Anterior cingulate cortex (tissue), 58 donors: ENCODE measurements at regions not wholly inside any gene's neighbourhood (a gene's known extent, or its start where the extent isn't known, plus 50 kb on each side); places are given as distances from the start of the nearest gene placed in this dataset.
"Not testable (repeated sequence)": the region's sequence is repeated elsewhere in the genome, so short reads cannot be mapped to it uniquely, and the experiment has no call there.

ENCODE experiments used
- DNase-seq, 58 donors: peaks; one replicate each; lab custom pipeline; 2025; lab: John Stamatoyannopoulos, UW

DNA sequence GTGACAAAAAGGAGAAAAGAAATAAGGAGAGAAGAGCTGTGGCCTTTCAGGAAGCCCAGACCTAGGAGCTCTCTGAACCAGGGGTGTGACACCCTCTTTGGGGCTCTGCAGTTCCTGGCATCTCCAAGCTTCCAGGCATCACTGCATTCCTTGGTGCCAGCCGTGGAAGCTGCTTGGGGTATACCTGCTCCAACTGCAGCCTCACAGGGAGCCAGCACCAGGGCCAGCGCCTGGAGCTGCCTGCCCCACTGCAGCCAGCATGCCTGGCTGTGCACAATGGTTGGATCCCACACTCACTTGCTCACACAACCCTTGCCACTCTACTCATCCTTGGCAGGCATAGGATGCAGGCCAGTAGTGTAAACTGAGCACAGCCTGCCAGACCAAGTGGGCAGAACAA is 242.1 kb upstream of the GJE1 start:
- DNase-seq = no peak

DNA sequence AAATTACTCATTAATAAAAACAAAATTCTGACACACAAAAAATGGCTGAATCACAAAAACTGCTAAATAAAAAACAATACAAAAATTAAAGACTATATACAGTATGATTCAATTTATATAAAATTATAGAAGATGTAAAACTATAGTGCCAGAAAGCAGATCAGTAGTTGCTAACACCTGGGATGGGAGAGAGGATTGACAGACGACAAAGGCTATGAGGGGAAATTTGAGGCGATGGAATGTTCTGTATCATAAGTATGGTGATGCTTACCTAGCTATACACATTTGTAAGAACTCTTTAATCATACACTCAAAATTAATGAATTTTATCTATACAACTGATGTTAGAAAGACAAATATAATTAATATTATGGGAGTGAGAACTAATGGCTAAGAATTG is 247.9 kb upstream of the GJE1 start:
- no peak for DNase-seq

DNA sequence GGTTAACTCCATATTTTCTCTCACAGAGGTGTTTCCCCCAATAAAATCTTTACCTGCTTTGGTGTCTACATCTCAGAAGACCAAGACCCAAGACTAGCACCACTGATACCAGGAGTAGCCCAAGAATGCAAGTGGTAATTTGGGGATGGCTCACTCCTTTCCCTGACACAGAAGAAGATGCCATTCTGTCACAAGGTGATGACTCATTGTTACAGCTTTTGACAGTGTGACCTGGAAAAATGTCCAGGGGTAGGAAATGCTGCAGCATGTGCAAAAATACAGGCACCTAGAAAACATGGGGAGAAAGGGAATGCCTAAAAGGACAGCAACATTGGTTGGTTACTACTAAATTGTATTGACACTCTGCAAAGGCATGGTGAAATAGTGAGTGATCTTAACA is 254.0 kb upstream of the GJE1 start:
- DNase-seq = no peak

DNA sequence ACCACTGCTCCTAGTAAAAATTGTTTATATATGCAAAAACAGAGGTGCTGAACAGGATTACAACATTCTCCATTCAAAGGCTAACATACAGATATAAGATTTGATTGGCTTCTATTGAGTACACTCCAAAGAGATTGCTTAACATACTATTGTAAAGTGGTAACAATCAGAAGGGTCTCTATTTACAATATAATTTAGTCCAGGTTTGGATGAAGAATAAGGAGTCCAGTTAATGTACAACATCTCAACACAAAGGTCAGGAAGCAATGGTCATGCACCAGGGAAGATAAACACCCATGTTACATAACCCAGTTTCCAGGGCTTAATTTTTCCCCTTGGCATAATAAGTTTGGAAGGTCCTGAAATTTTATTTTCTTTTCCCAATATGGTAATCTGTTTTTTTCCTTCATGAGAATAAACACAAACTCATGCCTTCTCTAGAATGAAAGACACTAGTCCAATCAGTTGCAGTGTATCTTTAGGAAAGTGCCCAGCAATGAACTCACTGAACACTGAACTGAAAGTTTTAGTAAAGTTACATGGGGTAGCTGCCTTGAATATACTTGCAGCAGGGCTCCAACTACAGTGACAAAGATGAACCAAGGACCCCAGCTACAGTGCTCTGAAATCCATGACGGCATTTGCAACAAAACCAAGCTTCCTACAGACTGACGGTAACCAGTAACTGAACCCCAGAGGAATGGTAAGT is 255.3 kb upstream of the GJE1 start:
- no peak for DNase-seq

DNA sequence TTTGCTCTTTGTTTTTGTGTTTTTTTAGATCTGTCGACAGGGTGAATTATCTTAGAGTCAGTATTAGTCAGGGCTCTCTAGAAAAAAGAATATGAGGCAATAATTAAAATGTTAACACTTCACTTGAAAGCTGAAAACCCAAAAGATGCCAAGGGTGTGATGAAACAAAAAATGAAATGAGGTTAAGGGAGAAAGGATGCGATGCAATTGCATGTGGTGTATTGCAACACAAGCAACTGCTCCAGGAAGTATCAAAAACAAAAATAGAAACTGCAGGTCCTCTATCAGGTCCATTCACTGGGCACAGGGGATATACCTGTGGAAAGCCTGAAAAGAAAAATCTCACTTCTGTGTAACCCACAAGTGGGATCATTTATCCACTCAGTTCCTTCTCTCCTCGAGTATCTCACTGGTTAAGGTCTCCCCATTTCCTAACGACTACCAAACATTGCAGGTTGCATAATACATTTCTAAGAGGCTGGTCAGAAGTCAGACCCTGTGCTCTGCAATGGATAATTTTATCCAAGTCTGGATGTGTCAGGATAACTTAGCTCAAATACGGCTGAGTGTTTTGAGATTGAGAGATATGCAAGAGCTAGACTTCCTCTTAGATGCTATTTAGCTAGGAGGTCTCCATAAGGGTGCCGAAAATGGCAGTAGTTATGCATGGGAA is 257.7 kb upstream of the GJE1 start:
- no peak for DNase-seq

DNA sequence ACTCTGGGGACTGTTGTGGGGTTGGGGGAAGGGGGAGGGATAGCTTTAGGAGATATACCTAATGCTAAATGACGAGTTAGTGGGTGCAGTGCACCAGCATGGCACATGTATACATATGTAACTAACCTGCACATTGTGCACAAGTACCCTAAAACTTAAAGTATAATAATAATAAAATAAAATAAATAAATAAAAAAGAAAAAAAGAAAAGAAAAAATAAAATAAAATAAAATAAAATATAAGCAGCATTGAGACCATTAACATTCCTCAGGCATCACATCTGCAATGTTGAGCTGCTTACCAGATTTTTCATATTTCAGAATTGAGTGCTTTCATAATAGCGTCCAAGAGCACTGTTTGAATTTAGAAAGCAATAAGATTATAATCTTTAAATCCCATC is 263.2 kb upstream of the GJE1 start:
- not testable (repeated sequence) for DNase-seq

DNA sequence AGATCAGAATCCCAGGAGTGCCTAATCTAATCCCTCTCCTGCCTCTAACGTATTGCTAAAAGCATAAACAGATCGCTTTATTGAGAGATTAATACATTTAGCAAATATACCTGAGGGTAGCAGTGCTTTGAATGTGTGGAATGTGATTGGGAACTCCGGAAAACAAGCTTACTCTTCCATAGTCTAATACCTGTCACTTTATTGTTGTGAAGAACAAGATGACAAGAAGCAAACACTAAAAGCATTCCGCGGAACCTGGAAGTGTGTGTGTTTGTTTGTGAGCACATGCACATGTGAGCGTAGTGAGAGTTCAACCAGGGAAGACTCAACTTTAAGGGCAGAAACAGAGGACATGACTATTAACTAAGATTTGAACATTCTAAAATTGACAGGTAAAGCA is 265.0 kb upstream of the GJE1 start:
- no peak for DNase-seq

DNA sequence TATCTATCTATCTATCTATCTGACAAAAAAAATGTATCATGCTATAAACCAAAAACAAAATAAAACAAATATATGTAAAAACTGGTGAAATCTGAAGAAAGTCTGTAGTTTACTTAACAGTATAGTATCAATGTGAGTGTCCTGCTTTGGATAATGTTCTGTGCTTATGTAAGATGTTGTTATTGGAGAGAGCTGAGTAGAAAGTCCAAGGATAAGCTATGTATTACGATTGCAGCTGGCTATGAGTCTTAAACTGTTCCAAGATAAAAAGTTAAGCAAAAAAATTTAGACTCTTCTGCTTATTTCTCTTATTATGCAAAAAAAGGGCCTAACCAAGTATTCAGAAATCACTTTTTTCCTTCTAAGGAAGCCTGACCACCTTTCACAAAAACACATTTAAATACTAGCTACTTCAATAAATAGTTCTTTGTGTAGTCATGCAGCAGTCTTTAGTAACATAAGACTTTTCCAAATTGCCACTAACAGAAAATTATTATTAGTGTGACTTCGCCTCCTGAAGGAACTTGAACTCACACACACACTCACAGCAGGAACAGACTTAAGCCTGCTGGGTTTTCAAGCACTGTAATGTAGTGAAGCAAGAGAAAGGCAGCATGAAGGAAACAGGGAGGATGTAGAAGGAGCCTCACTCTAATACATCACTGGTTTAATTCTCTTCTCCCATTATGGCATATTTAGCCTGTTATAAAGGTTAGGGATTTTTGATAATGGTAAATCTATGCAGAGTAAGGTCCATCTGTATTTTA is 265.8 kb upstream of the GJE1 start:
- no peak for DNase-seq

DNA sequence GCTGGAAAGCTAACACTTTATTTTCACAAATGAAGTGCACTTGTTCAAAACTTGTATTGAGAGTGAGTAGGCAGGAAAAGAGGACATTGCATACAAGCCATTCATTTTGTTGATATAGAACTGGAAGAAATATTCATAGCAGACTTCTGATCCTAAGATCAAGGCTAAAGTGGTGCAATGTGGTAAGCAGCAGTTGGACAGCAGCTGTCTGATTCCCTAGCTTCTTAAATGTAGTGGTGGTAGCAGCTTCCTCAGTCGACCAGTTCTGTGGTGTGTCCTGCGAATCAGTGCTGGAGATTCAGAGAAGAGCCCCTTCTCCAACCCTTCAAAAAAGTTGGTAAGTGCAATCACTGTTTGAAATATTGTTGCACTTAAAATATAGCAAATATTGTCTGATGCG is 281.7 kb upstream of the GJE1 start:
- DNase-seq = no peak

DNA sequence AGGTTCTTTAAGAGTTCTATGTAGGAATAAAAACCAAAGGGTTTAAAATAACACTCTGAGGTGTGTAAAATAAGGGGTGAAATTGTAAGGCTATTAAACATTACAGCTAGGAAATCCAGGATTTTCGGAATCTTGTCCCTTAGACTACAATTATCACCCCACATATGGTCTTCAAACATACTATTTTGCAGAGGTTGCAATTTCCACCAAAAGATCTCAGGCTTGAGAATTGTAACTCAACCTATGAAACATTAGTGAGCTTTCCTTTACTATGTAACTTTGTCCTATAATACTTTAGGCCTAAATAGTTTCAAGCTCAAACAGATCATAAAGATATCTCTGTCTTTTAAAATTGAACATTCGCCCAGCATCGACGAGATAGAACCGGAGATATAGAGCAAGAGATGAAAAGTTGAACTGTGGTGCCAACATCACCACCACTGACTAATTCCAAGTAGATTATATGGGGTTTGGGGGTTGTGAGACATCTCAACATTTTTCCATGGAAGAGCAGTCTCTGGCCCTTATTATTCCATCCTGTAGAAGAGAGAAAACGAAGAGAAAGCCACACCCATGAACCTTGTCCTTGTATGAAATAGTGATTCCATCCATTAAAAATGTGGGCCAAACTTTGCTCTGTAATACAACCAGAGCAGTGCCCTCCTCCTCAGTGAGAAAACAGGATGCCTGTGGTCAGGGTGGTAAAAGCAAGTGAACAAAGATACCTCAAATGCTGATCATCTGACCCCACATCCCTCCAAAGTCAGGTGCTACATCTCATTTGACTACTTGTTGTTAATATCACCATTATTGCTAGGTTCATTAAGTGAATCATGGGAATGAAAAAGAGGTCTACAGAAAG is 284.5 kb upstream of the GJE1 start:
- DNase-seq = no peak

DNA sequence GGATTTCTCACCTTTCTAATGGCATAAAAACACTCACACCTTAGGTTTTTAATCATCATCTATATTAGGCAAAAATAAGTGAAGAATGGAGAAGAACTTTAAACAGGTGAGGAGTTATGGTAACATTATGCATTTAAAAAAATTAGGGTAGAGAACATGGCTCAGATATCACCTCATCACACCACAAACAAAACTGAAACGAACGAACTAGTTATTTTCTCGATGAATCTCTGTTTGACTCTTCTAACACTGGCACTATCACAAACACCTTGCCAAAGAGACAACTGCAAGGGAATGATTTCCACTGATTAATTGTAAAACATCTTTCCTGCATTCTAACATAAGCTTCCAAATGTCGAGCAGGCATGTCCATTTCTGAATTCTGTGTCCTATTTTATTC is 286.1 kb upstream of the GJE1 start:
- DNase-seq = no peak

DNA sequence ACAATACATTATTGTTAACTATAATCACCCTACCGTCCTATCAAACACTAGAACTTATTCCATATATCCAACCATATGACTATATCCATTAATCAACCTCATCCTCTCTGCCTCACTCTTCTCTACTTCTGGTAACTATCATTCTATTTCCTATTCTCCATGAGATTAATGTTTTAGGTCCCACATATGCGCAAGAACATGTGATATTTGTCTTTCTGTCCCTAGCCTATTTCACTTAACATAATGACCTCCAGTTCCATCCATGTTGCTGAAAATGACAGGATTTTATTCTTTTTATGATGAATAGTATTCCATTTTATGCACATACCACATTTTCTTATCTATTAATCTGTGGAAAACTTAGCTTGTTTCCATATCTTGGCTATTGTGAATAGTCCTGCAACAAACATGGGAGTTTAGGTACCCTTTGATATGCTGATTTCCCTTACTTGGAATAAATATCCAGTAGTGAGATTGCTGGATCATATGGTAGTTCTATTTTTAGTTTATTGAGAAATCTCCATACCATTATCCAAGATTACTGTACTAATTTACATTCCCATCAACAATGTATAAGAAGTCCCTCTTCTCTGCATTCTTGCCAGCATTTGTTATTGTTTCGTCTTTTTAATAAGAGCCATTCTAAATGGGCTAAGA is 289.4 kb upstream of the GJE1 start:
- DNase-seq = no peak

DNA sequence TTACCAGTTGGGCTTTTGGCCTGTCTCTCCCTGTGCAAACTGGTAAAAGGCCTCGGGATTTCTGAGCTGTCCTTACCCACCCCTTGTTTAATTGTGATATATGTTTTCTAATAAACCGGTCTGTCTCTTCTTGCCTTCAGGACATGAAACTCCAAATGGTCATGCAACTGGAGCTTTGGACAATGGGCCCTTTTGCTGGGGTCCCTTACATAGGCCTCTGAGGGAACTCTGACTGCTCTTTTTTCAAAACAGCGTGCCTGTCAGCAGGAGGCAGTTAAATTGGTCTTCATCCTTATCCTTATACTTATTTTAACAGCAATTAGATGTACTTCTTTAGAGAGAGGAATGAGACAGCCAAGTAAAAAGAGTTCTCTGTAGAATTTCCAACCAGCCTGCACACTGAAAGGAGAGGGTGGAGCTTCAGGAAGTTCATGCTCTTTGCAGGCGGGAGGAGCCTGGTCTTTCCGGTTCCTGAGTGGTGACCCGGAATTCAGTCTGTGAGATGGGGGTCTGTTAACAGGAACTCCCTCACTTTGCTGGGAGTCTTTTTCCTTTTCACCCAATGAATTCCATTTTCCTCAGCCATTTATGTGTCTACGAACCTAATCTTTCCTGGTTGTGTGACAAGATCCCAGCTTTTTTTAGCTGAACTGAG is 299.6 kb upstream of the GJE1 start:
- DNase-seq = no peak

DNA sequence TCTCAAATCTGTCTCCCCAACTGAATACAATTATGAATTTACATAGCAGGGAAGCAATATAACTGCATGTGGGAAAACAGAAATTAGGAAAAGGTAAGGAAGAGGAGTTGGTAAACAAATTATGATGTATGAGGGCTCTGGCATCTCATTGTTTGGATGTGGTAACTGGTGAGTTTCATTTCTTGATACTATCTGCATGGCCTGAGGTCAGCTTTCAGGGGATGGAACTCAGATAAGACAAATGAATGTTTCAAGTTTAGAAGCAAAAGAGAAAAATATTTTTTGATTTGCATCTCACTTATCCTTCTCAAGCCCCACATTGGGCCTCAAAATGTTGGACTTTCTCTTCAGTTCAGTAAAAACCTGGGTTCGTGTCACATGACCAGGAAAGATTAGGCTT is 302.2 kb upstream of the GJE1 start:
- no peak for DNase-seq

DNA sequence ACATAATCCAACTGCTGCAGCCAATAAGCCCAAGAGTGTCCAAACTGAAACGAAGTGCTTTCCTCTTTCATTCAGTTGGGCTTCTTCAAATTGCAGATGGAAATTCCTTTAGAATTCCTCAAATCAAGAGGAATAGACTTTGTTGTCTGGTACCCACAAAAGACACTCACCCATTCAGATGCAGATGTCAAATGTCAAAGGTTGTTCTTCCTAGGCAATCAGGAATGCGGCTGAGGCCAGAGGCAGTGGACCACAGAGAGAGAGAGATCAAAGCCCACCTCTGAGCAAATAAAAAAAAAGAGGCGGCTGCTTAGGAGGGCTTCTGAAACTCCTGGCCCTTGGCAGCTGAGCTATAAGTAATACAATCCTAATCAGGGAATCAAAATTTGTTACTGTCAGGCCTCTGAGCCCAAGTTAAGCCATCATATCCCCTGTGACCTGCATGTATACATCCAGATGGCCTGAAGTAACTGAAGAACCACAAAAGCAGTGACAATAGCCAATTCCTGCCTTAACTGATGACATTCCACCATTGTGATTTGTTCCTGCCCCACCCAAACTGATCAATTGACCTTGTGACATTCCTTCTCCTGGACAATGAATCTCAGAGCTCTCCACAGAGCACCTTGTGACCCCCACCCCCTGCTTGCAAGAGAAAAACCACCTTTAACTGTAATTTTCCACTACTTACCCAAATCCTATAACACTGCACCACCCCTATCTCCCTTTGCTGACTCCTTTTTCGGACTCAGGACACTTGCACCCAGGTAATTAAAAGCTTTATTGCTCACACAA is 303.0 kb upstream of the GJE1 start:
- no peak for DNase-seq

DNA sequence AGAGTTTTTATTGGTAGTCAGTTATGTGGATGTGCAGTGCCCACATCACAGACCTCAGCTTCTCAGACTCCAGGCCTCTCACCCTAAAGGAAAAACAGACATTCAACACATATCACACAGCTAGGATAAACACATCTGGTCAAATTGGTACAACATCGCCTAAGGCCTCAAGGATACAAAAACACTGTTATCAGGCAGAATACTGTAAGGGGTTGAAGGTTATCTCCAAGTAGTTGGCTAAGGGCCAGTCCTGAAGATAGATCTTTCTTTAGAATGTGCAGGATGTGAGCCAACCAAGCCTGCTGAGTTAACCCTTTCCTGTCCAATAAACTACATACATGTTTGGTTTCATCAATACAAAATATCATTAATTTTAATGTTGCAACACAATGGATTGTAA is 308.4 kb upstream of the GJE1 start:
- no peak for DNase-seq

DNA sequence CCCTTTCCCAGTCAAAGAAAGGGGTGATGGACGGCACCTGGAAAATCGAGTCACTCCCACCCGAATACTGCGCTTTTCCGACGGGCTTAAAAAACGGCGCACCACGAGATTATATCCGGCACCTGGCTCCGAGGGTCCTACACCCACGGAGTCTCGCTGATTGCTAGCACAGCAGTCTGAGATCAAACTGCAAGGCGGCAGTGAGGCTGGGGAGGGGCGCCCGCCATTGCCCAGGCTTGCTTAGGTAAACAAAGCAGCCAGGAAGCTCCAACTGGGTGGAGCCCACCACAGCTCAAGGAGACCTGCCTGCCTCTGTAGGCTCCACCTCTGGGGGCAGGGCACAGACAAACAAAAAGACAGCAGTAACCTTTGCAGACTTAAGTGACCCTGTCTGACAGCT is 317.7 kb upstream of the GJE1 start:
- DNase-seq = not testable (repeated sequence)

DNA sequence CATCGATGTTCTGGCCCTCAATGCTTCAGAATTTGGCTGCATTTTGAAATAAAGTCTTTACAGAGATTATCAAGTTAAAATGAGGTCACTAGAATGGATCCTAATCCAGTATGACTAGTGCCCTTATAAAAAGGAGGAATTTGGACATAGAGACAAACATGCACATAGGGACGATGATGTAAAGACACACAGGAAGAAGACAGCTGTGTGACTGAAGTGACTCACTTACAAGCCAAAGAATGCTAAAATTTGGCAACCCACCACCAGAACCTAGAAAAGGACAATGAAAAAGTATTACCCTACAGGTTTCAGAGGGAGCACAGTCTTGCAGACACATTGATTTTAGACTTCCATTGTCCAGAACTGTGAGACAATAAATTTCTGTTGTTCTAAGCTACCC is 322.8 kb upstream of the GJE1 start:
- no peak for DNase-seq

DNA sequence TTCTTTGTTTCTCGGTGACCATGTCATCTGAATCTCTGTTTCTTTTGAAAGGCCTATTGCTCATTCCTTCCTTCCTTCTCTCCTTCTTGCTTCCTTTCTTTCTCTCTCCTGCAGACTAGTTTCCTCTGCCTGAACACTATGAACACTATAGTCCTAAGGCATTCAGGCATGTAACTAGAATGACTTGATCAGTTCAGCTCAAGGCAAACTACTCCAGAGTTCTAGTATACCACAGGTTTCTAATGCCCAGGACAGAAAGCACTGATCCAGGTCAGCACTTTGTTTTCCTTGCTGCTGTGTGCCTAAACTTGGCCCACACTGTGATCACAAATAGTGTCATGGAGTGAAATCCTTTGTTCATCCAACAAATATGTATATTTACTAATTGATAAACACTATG is 324.1 kb upstream of the GJE1 start:
- DNase-seq = no peak
